MCF 10A (cell line): ENCODE measurements at regions not wholly inside any gene's neighbourhood (a gene's known extent, or its start where the extent isn't known, plus 50 kb on each side); places are given as distances from the start of the nearest gene placed in this dataset.

Source experiments
- BruUV-seq: library from RNA; stranded (reverse); fragments of 400-500 nt; replicated peaks from 2 replicates; lab custom pipeline; 2021; lab: Mats Ljungman, UMichigan
- CTCF ChIA-PET: fragments of 300-600 bp; sonication (Branson Sonifier 250); formaldehyde crosslinking; extraction: SDS; loops from one replicate; lab custom pipeline; 2021; ENCODE audit warnings: antibody characterized with exemption, inconsistent platforms; lab: Yijun Ruan, JAX
- POLR2A ChIA-PET: fragments of 300-600, 350-650 bp; sonication (Branson Sonifier 250); formaldehyde crosslinking; extraction: SDS; loops from one replicate; lab custom pipeline; 2020; ENCODE audit warnings: antibody characterized with exemption, inconsistent platforms; lab: Yijun Ruan, JAX
- DNase-seq: peaks from one replicate; pipeline ENCODE4 v3.0.0-alpha.2; 2018; ENCODE audit not compliant: unreplicated experiment
- H3K27ac Mint-ChIP-seq: one replicate; pipeline ENCODE4 v1.8.0; 2022; ENCODE audit warnings: mild to moderate bottlenecking, low read depth, mixed read lengths; ENCODE audit not compliant: unreplicated experiment
- H3K27me3 Mint-ChIP-seq: one replicate; pipeline ENCODE4 v1.8.0; 2022; ENCODE audit warnings: mixed read lengths; ENCODE audit not compliant: insufficient read depth, unreplicated experiment
- H3K36me3 Mint-ChIP-seq: one replicate; pipeline ENCODE4 v1.8.0; 2022; ENCODE audit warnings: mild to moderate bottlenecking, moderate library complexity, mixed read lengths; ENCODE audit not compliant: insufficient read depth, unreplicated experiment
- H3K4me1 Mint-ChIP-seq: one replicate; pipeline ENCODE4 v1.8.0; 2022; ENCODE audit warnings: mixed read lengths; ENCODE audit not compliant: insufficient read depth, unreplicated experiment
- H3K4me3 Mint-ChIP-seq: one replicate; pipeline ENCODE4 v1.8.0; 2022; ENCODE audit warnings: mild to moderate bottlenecking, moderate library complexity, mixed read lengths; ENCODE audit not compliant: unreplicated experiment
- H3K9me3 Mint-ChIP-seq: one replicate; pipeline ENCODE4 v1.8.0; 2022; ENCODE audit warnings: mixed read lengths; ENCODE audit not compliant: unreplicated experiment
- CTCF ChIP-seq: fragments of 200-600 bp; IDR thresholded peaks from one replicate; pipeline ENCODE4 v1.8.0; 2022; ENCODE audit warnings: antibody characterized with exemption, mild to moderate bottlenecking; ENCODE audit not compliant: unreplicated experiment
- intact Hi-C: fragments of 100-400 bp; cut with micrococcal nuclease; formaldehyde crosslinking; loops from 2 replicates; pipeline ENCODE4 v1.14.1; 2022

GRCh38 chr1:81151206-81151605 is 649.5 kb upstream of the ADGRL2 start:
- Mint-ChIP-seq H3K27ac (no peak overlapping the region), H3K9me3 (no peaks in the 10 kb centered on the region), H3K27me3 (no peaks in the 10 kb centered on the region), H3K4me1 (peaks cover 19% of the 10 kb centered on the region), H3K36me3 (no peaks in the 10 kb centered on the region), H3K4me3 (no peak overlapping the region)
- no peak for TF ChIP-seq CTCF
- POLR2A ChIA-PET = interaction anchor here (0.5 kb wide), 1 partner anchor 21 kb away, joined by 3 read pairs; no protein-coding TSS in a partner anchor
- DNase-seq = no peak
- intact Hi-C loops = no loop called here
- BruUV-seq = no TSS peak
- CTCF ChIA-PET = interaction anchor here (0.6 kb wide), 1 partner anchor 30 kb away, joined by 4 read pairs; no protein-coding TSS in a partner anchor

- DNase-seq = no peak
- intact Hi-C loops = no loop called here
- Mint-ChIP-seq H3K27me3 (no peaks in the 10 kb centered on the region), H3K27ac (no peak overlapping the region), H3K4me1 (peaks cover 19% of the 10 kb centered on the region), H3K4me3 (no peak overlapping the region), H3K9me3 (no peaks in the 10 kb centered on the region), H3K36me3 (no peaks in the 10 kb centered on the region)
- TF ChIP-seq CTCF = no peak
- ChIA-PET CTCF (no interaction called here), POLR2A (interaction anchor here (0.7 kb wide), 1 partner anchor 12 kb away, joined by 4 read pairs; no protein-coding TSS in a partner anchor)
- BruUV-seq = no TSS peak
Measured at GRCh38 chr1:81149649-81150325, 650.9 kb upstream of the ADGRL2 start.

GRCh38 chr1:81144240-81144825 is 656.4 kb upstream of the ADGRL2 start:
- no peak overlapping the region for H3K4me3 Mint-ChIP-seq
- no peaks in the 10 kb centered on the region for H3K9me3 Mint-ChIP-seq
- H3K36me3 Mint-ChIP-seq = no peaks in the 10 kb centered on the region
- intact Hi-C loops = no loop called here
- no TSS peak for BruUV-seq
- ChIA-PET CTCF (interaction anchor here (0.5 to 0.6 kb wide), 2 partner anchors 29 to 927 kb away, joined by 3 read pairs; no protein-coding TSS in a partner anchor), POLR2A (interaction anchor here (0.5 to 0.6 kb wide), 2 partner anchors 532 to 535 kb away, joined by 3 read pairs; no protein-coding TSS in a partner anchor)
- no peak for TF ChIP-seq CTCF
- no peak overlapping the region for H3K27ac Mint-ChIP-seq
- H3K4me1 Mint-ChIP-seq = peaks cover 18% of the 10 kb centered on the region
- DNase-seq = no peak
- no peaks in the 10 kb centered on the region for H3K27me3 Mint-ChIP-seq

GRCh38 chr1:81142099-81142826 is 658.5 kb upstream of the ADGRL2 start:
- peak; percentile 78 for DNase-seq
- intact Hi-C loops = no loop called here
- ChIA-PET CTCF (interaction anchor here (0.6 kb wide), 2 partner anchors 250 to 582 kb away, joined by 3 read pairs; no protein-coding TSS in a partner anchor), POLR2A (interaction anchor here (0.5 to 1.2 kb wide), 7 partner anchors 9 to 74 kb away, joined by 3 to 5 read pairs (median 4); no protein-coding TSS in a partner anchor)
- no peaks in the 10 kb centered on the region for H3K36me3 Mint-ChIP-seq
- no peaks in the 10 kb centered on the region for H3K27me3 Mint-ChIP-seq
- H3K27ac Mint-ChIP-seq = peak overlapping the region; percentile 8
- BruUV-seq = no TSS peak
- TF ChIP-seq CTCF = no peak
- no peaks in the 10 kb centered on the region for H3K9me3 Mint-ChIP-seq
- peaks cover 16% of the 10 kb centered on the region for H3K4me1 Mint-ChIP-seq
- H3K4me3 Mint-ChIP-seq = no peak overlapping the region
